ENCODE measurements at regions not wholly inside any gene's neighbourhood (a gene's known extent, or its start where the extent isn't known, plus 50 kb on each side); places are given as distances from the start of the nearest gene placed in this dataset.

DNA sequence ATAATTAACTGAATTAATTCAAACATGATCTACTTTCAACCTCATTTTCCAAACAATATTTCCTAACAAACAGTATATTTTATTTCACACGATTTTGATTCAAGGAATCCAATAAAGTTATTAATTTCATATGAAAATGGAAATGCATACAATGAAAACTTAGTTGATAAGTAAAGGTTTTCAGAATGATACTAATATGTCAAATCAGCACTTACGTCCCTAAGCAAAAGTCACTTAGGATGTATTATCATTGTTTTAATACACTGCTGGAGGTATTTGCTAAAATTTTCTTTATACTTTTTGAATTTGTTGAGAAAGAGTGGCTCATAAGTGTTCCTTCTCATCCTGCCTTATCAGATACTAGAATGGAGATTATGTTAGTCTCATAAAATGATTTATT lies 266.8 kb upstream of the PUDP start:
- no peak for ATAC-seq
- TF ChIP-seq, protein P1, sequence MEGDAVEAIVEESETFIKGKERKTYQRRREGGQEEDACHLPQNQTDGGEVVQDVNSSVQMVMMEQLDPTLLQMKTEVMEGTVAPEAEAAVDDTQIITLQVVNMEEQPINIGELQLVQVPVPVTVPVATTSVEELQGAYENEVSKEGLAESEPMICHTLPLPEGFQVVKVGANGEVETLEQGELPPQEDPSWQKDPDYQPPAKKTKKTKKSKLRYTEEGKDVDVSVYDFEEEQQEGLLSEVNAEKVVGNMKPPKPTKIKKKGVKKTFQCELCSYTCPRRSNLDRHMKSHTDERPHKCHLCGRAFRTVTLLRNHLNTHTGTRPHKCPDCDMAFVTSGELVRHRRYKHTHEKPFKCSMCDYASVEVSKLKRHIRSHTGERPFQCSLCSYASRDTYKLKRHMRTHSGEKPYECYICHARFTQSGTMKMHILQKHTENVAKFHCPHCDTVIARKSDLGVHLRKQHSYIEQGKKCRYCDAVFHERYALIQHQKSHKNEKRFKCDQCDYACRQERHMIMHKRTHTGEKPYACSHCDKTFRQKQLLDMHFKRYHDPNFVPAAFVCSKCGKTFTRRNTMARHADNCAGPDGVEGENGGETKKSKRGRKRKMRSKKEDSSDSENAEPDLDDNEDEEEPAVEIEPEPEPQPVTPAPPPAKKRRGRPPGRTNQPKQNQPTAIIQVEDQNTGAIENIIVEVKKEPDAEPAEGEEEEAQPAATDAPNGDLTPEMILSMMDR (IDR thresholded peaks at IDR 0.05): no peak
- 46 to 62% methylated on average over 2 of the region's 2 CpGs for WGBS, 2 donors
- Histone ChIP-seq H3K36me3 (no peaks in the 10 kb centered on the region), H3K4me3 (no peak overlapping the region), H3K4me1 (no peaks in the 10 kb centered on the region), H3K27me3 (no peaks in the 10 kb centered on the region), H3K9me3 (no peaks in the 10 kb centered on the region), H3K27ac (no peak overlapping the region)
- DNase-seq: no peak
- FAIRE-seq: no peak
- intact Hi-C loops (cut with DNase I): no loop called here

DNA sequence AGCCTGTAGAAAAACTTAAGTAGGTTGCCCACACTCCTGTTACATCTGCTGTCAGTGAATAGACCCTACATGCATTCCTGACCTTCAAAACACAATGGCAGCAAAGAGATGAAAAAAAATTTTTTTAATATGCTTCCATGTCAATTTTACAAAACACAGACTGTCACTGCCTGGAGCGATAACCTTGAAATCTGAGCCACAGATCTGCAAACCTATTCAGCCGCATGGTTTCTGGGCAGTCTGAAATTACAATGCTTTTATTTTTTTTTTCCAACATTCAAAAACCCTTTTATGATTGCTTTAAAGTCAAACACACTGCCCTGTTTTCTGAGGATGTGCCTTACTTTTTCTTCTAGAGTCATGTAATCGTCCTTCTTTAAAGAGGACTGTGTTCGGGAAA lies 264.9 kb upstream of the PUDP start:
- 55 to 73% methylated on average over 4 of the region's 4 CpGs for WGBS, 2 donors
- Histone ChIP-seq H3K9me3 (no peaks in the 10 kb centered on the region), H3K36me3 (no peaks in the 10 kb centered on the region), H3K4me3 (no peak overlapping the region), H3K27ac (no peak overlapping the region), H3K27me3 (no peaks in the 10 kb centered on the region), H3K4me1 (no peaks in the 10 kb centered on the region)
- intact Hi-C loops (cut with DNase I): no loop called here
- TF ChIP-seq, protein P1 (IDR thresholded peaks at IDR 0.05): no peak
- FAIRE-seq (no peak), ATAC-seq (no peak), DNase-seq (no peak)

DNA sequence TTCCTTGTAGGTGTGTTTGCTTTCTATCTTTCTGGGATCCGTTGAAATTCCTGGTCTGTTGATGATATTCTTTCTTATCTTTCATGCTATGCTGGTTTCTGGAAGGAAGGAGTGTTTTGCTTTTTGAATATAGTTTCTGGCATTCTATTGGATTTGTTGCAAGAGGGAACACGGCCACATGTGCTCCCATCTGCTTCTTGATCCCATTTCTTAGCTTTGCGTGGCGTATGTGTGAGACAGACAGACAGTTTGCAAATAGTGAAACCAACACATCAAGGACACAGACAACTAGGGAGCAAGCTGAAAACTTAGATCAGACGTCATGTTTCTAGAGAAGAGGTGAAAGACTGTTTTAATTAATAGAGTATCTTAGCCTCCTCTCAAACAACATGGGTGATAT lies 261.9 kb upstream of the PUDP start:
- no peak overlapping the region for H3K4me3 ChIP-seq
- no peak for DNase-seq
- 63 to 66% methylated on average over 5 of the region's 5 CpGs for WGBS, 2 donors
- H3K9me3 ChIP-seq: no peaks in the 10 kb centered on the region
- H3K4me1 ChIP-seq: no peaks in the 10 kb centered on the region
- TF ChIP-seq, protein P1 (IDR thresholded peaks at IDR 0.05): no peak
- no peaks in the 10 kb centered on the region for H3K36me3 ChIP-seq
- intact Hi-C loops (cut with DNase I): no loop called here
- no peak for FAIRE-seq
- ATAC-seq: no peak
- no peaks in the 10 kb centered on the region for H3K27me3 ChIP-seq
- no peak overlapping the region for H3K27ac ChIP-seq

DNA sequence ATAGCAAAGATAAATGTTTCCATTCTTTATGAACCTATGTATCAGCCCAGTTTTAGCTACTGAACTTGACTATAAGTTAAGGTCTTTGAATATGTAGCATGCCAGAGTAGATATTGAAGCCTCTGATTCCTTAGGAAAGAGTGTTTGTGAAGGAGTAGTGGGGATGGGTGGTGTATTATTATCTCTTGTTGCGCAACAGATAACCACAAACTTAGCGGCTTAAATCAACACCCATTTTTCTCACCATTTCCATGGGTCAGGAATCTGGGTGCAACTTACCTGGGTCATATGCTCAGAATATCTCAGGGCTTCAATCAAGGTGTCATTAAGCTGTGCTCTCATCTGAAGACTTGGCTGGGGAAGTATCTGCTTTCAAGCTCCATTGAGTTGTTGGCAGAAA lies 251.4 kb upstream of the PUDP start:
- intact Hi-C loops (cut with DNase I): no loop called here
- Histone ChIP-seq H3K36me3 (no peaks in the 10 kb centered on the region), H3K4me3 (no peak overlapping the region), H3K4me1 (no peaks in the 10 kb centered on the region), H3K9me3 (no peaks in the 10 kb centered on the region), H3K27me3 (no peaks in the 10 kb centered on the region), H3K27ac (no peak overlapping the region)
- no peak for DNase-seq
- FAIRE-seq: no peak
- ATAC-seq: no peak
- TF ChIP-seq, protein P1 (IDR thresholded peaks at IDR 0.05): no peak
- 49 to 74% methylated on average over 2 of the region's 2 CpGs for WGBS, 2 donors

DNA sequence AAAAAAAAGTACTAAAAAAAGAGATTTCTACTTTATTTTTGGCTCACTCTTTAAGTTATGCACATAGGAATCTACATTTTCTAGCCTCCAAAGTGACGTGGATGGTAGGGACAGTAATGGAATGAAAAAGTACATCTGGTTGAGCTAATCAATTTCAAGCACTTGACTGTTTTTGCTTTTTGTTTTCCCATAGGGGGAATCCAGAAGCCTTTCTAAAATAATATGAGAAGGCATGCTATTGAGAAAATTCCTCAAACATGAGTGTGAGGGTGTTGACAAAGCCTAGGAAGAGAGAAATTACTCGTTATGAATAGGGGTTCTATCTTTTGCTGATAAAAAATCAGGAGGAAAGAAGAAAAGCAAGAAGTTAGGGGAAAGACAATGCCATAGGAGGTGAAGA lies 242.5 kb upstream of the PUDP start:
- 35 to 50% methylated on average over 2 of the region's 2 CpGs for WGBS, 2 donors
- FAIRE-seq: no peak
- no peak overlapping the region for H3K27ac ChIP-seq
- no peak overlapping the region for H3K4me3 ChIP-seq
- no peaks in the 10 kb centered on the region for H3K36me3 ChIP-seq
- no peak for ATAC-seq
- no peak for DNase-seq
- H3K9me3 ChIP-seq: no peaks in the 10 kb centered on the region
- H3K4me1 ChIP-seq: no peaks in the 10 kb centered on the region
- no peaks in the 10 kb centered on the region for H3K27me3 ChIP-seq
- intact Hi-C loops (cut with DNase I): no loop called here
- TF ChIP-seq, protein P1 (IDR thresholded peaks at IDR 0.05): no peak
